COLO829 (cell line): ENCODE measurements at regions not wholly inside any gene's neighbourhood (a gene's known extent, or its start where the extent isn't known, plus 50 kb on each side); places are given as distances from the start of the nearest gene placed in this dataset.

ENCODE experiments used
- DNase-seq: peaks from one replicate; pipeline ENCODE4 v3.0.0; 2012; ENCODE audit warnings: low spot score

GRCh38 chr19:33947265-33947964 lies 150.7 kb downstream of the KCTD15 start:
- DNase-seq = no peak

DNA sequence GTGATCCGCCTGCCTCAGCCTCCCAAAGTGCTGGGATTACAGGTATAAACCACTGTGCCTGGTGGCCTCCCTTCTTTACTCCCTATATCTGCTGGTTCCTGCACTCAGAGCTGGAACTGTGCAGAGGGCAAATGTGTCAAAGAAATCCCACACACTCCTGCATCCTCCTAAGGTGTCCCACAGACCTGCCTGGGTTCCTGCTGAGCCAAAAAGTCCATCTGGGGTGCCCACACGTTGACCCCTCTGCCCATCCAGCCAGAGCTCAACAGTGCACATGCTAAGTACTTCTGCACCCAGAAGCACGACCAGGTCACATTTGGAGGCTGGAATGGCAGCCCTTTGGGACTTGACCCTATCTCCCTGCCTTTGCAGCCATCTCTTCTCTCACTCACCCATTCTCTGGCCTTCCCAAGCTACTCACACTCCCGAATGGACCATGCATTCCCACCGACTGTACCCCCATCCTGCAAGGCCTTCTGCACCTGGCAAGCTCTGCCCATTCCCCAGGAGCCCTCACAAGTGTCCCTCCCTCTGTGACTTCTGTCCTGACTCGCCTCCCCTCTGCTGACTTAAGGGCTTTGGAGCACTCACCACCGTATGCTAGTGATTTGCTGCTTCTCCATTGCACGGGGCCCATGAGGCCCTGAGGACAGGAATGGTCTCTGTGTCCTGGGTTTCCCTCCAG lies 152.1 kb downstream of the KCTD15 start:
- no peak for DNase-seq

GRCh38 chr19:33950091-33950750 lies 153.6 kb downstream of the KCTD15 start:
- no peak for DNase-seq

GRCh38 chr19:33953023-33953422 lies 156.4 kb downstream of the KCTD15 start:
- DNase-seq = no peak

DNA sequence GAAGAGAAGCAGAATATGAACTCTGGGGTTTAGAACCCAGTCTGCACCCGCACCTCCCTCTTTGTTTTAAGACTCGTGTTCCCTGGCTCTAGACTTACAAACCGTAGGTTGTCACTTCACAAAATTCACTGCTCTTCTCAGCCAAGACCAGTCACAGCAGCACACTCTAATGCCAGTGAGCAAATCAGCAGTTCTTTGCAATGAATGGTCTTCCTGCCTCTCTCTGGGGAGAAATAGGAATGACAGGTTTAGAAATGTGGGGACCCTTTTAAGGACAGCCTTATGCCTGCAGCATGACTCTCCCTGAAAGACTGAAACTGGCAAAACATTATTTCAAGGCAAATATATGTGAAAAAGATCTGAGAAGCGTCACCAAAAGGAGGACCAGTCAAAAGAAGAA lies 156.9 kb downstream of the KCTD15 start:
- no peak for DNase-seq

- no peak for DNase-seq
Measured at GRCh38 chr19:33954686-33955085, 158.0 kb downstream of the KCTD15 start.

GRCh38 chr19:33956941-33957340 lies 160.3 kb downstream of the KCTD15 start:
- DNase-seq = no peak

- no peak for DNase-seq
Measured at GRCh38 chr19:33957804-33958203, 161.1 kb downstream of the KCTD15 start.

- DNase-seq = no peak
Measured at GRCh38 chr19:33960566-33960965, 163.9 kb downstream of the KCTD15 start.

- no peak for DNase-seq
Measured at GRCh38 chr19:33962161-33962560, 165.5 kb downstream of the KCTD15 start.

DNA sequence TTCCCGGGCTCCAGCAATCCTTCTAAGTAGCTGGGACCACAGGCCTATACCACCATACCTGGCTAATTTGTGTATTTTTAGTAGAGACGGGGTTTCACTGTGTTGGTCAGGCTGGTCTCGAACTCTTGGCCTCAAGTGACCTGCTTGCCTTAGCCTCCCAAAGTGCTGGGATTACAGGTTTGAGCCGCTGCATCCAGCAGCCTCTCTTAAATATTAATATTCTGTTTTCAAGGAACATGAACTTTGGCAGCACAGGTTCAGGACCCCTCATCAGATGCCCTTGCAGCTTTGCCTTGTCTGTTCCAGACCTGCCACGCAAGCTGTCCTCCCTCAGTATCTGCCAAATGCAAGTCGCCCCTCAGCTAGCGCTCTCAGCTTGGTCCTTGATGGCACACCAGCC lies 166.8 kb downstream of the KCTD15 start:
- DNase-seq = no peak

DNA sequence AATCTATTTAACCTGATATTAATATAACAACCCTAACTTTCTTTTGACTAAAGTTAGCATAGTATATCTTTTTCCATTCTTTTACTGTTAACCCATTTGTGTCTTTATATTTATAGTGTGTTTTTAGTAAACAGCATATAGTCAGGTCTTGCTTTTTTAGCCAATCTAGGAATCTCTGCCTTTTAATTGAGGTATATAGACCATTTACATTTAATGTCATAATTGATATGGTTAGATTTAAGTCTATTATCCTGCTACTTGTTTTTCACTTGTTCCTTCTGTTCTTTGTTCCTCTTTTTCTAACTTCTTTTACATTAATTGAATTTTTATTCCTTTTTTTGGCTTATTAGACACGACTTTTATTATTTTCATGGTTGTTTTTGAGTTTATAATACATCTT lies 174.4 kb downstream of the KCTD15 start:
- no peak for DNase-seq

DNA sequence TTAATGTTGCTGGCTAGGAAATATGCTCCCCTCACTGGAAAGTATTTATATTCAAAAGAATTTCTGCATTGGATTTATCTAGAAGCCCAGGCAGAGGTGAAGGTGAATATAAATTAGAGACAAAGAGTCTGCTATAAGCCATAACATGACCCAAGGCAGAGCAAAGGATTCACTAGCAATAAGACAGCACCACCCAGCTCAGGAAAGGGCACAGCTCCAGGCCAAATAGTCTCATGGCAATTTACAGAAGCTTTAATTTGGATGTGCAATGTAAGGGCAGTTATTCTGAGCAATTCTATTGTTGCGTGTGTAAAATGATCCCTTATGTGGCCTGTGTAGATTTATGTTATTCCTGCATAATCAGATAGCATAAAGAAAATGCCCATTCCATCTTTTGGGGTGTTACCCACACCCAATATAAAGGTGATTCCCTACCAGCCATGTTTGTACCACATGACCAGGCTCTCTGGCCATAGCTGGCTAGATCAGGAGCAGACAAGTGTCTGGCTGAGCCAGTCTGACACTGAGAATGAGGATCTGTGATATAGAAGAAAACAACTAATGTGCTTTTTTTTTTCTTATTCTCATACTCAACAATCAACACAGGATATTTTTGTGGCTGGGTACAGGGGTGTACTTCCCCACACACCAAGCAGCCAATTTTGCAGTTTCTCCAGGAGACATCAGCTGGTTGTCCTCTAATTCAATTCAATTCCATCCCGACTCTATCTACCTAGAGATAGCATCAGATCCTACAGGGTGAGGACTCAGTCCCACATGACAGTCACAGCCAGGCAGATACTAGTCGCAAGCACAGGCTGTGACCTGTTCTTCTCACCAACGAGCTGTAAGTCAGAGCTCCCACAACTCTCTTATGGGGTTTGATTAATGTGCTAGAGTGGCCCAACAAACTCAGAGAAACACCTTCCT lies 181.4 kb downstream of the KCTD15 start:
- DNase-seq = no peak

GRCh38 chr19:33982706-33983105 lies 186.0 kb downstream of the KCTD15 start:
- DNase-seq = no peak

DNA sequence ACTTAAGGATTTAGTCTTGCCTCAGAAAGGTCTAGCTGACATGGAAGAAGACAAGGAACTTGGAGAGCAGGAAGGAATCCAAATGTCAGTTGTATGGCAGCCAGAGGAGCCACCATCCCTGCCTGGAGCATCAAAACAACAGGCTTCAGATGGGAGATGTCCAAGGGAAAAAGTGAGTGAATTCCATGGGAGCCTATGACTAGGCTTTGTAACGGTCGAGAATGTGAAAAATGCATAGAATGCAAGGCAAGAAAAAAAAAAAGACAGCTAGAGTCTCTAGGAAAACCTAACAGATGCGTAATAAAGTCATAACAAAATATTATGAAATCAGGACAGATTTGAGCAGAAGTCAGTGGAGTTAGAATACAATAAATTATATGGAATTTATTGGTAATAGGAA lies 183.7 kb upstream of the LSM14A start:
- no peak for DNase-seq

DNA sequence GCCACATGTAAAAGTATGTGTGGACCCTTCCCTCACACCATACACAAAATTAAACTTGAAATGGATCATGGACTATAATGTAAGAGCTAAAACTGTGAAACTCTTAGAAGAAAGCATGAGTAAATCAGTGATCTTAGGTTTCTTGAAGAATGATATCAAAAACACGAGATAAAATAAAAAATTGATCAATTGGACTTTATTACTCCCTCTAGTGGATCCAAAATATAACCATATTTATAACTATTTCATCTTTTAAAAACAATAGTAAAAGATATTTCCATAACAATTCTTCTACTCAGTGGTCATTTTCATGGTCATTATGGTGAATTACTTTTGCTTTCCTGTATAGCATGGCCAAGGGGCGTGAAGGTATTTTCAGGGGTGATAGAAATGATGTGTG lies 174.6 kb upstream of the LSM14A start:
- peak; percentile 4 for DNase-seq

- peak; percentile 6 for DNase-seq
Measured at GRCh38 chr19:33998302-33998701, 174.0 kb upstream of the LSM14A start.

GRCh38 chr19:33998739-33999345 lies 173.5 kb upstream of the LSM14A start:
- DNase-seq = peak; percentile 13

DNA sequence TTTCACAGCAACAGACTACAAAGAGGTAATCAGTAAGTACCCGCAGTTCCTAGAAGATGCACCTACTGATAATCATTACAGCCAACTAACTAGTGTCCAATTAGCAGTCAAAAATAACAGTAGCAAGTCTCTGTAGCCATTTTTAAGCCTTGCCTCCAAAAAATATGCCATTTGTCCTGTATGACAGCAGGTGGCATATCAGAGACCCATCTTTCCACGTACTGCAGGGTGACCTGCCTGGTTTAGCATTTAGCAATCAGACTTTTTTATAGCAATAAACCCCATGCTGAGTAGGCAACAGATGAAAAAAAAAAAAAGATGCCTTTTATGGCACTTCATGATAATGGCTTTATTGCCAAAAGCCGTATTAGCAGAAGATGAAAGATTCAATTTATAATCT lies 155.3 kb upstream of the LSM14A start:
- DNase-seq = no peak

DNA sequence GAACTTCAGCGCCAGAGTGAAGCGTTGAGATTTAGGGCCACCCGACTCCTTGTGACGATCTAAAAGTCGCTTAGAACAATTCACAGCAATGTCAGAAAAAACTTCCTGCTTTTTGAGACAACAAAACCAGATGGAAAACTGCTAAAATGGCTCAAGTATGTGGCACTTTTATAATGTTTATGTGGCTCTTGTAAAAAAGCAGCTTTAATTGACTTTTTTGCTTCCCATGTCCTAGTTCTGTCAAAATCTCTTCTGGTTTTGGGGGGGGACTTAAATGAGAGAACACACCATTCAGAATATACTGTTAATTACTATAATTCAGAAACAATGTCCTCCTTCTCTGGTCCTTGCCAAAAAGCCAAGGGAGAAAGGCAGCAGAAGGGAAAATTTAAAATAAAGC lies 154.7 kb upstream of the LSM14A start:
- DNase-seq = no peak

GRCh38 chr19:34018546-34018945 lies 153.8 kb upstream of the LSM14A start:
- no peak for DNase-seq

DNA sequence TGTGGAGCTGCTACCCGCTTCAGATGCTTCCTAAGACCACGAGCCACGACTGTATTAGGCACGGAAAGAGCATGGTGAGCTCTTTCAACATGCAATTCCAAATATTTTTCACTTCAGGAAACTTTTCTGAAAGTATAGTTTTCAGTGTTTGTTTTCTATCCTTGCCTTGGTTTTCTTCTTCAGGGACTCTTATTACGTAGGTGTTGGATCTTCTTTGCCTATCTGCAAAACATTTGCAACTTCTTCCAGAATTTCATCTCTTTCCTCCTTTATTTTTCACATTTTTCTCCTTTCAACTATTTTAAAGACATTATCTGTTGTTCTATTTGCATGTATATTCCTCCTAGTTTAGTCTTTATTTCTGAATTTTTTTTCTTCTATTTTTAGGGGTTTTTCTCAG lies 148.9 kb upstream of the LSM14A start:
- no peak for DNase-seq
